ENCODE measurements at regions not wholly inside any gene's neighbourhood (a gene's known extent, or its start where the extent isn't known, plus 50 kb on each side); places are given as distances from the start of the nearest gene placed in this dataset.

DNA sequence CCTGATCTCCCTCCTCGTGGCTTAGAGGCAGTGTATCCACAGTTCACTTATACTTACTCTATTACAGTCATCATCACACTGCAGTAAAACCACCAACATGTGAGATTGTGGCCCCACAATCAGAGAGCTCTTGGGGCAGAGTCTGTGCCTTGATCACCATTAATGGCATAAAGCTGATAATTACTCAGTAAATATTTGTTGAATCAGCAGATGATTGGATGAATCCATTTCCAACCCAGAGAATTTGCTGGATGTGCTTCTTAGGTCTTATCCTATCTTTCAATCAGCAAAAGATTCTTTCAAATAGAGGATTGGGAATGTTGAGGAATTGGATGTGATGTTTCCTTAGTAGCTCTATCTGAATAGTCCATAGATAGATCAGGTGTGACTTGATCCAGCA, 88.8 kb upstream of the PITX1 start:
- TF ChIP-seq, protein P1, sequence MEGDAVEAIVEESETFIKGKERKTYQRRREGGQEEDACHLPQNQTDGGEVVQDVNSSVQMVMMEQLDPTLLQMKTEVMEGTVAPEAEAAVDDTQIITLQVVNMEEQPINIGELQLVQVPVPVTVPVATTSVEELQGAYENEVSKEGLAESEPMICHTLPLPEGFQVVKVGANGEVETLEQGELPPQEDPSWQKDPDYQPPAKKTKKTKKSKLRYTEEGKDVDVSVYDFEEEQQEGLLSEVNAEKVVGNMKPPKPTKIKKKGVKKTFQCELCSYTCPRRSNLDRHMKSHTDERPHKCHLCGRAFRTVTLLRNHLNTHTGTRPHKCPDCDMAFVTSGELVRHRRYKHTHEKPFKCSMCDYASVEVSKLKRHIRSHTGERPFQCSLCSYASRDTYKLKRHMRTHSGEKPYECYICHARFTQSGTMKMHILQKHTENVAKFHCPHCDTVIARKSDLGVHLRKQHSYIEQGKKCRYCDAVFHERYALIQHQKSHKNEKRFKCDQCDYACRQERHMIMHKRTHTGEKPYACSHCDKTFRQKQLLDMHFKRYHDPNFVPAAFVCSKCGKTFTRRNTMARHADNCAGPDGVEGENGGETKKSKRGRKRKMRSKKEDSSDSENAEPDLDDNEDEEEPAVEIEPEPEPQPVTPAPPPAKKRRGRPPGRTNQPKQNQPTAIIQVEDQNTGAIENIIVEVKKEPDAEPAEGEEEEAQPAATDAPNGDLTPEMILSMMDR (IDR thresholded peaks at IDR 0.05), result no peak
- TF ChIP-seq EP300 (IDR thresholded peaks at IDR 0.05) (no peak), POLR2A (IDR thresholded peaks at IDR 0.05) (no peak), POLR2AphosphoS5 (IDR thresholded peaks at IDR 0.05) (no peak)
